HEK293 (cell line): ENCODE measurements at regions not wholly inside any gene's neighbourhood (a gene's known extent, or its start where the extent isn't known, plus 50 kb on each side); places are given as distances from the start of the nearest gene placed in this dataset.

Experiments used
- CTCF ChIP-seq: fragments of 450-650 bp; formaldehyde crosslinking; IDR thresholded peaks from 2 replicates; pipeline ENCODE4 v1.5.1; 2016; ENCODE audit warnings: missing biosample characterization, missing genetic modification characterization
- ZNF274 ChIP-seq, 2 experiments: fragments of 200-500 bp in 1 of 2; fragments of 450-650 bp in 1 of 2; sonication (Bioruptor generic) in 1 of 2; formaldehyde crosslinking in 1 of 2; IDR thresholded peaks; 2 replicates each; pipeline versions ENCODE4 v1.5.1 to v1.6.1; 2014 to 2016; ENCODE audit warnings: borderline replicate concordance in 1 of 2, inconsistent platforms in 1 of 2, low read length in 1 of 2, missing biosample characterization in 1 of 2, missing genetic modification characterization in 1 of 2
- ZSCAN18 ChIP-seq: fragments of 450-650 bp; formaldehyde crosslinking; IDR thresholded peaks from 2 replicates; pipeline ENCODE4 v1.5.1; 2016; ENCODE audit warnings: missing biosample characterization, missing genetic modification characterization

GRCh38 chr4:144903953-144904711 lies 193.9 kb downstream of the ANAPC10 start:
- no peak for TF ChIP-seq CTCF (tag by site-specific recombination)
- no peak for TF ChIP-seq ZNF274 (IDR thresholded peaks at IDR 0.05; ENCODE audit: low read length)
- no peak for TF ChIP-seq ZNF274 (tag by site-specific recombination; IDR thresholded peaks at IDR 0.05; ENCODE audit: borderline replicate concordance)
- no peak for TF ChIP-seq ZSCAN18
